ENCODE measurements at regions not wholly inside any gene's neighbourhood (a gene's known extent, or its start where the extent isn't known, plus 50 kb on each side); places are given as distances from the start of the nearest gene placed in this dataset.

GRCh38 chr7:12909483-12909882, 222.1 kb downstream of the ARL4A start:
- no peak for ATAC-seq
- TF ChIP-seq ZFP30 (CRISPR knock-in tag; IDR thresholded peaks at IDR 0.05) (no peak), PATZ1 (CRISPR knock-in tag; IDR thresholded peaks at IDR 0.05; ENCODE audit: borderline replicate concordance) (no peak), ZC3H10 (CRISPR knock-in tag; IDR thresholded peaks at IDR 0.05) (no peak), POU6F1 (CRISPR knock-in tag; IDR thresholded peaks at IDR 0.05; ENCODE audit: borderline replicate concordance, low read depth) (no peak), CSDC2 (CRISPR knock-in tag; IDR thresholded peaks at IDR 0.05) (no peak), TSHZ2 (CRISPR knock-in tag; IDR thresholded peaks at IDR 0.05) (no peak), OSR1 (CRISPR knock-in tag; IDR thresholded peaks at IDR 0.05) (no peak), ZNF8 (CRISPR knock-in tag; IDR thresholded peaks at IDR 0.05) (no peak), ISL1 (CRISPR knock-in tag; IDR thresholded peaks at IDR 0.05) (no peak), RARB (CRISPR knock-in tag; IDR thresholded peaks at IDR 0.05) (no peak)

GRCh38 chr7:12911053-12911452, 223.6 kb downstream of the ARL4A start:
- no peak for ATAC-seq
- no peak for TF ChIP-seq ZNF70 (CRISPR knock-in tag; IDR thresholded peaks at IDR 0.05)
- TF ChIP-seq ESRRG (CRISPR knock-in tag; IDR thresholded peaks at IDR 0.05): no peak
- no peak for TF ChIP-seq SNAI2 (CRISPR knock-in tag; IDR thresholded peaks at IDR 0.05)
- no peak for TF ChIP-seq BACH2 (CRISPR knock-in tag; IDR thresholded peaks at IDR 0.05; ENCODE audit: borderline replicate concordance)
- no peak for TF ChIP-seq ZFP3 (CRISPR knock-in tag; IDR thresholded peaks at IDR 0.05)
- no peak for TF ChIP-seq ZNF565 (CRISPR knock-in tag; conservative IDR thresholded peaks at IDR 0.05; ENCODE audit: low read depth)
- no peak for TF ChIP-seq CSRNP3 (CRISPR knock-in tag; IDR thresholded peaks at IDR 0.05)
- TF ChIP-seq ZFP30 (CRISPR knock-in tag; IDR thresholded peaks at IDR 0.05): no peak
- TF ChIP-seq OSR1 (CRISPR knock-in tag; IDR thresholded peaks at IDR 0.05): no peak
- TF ChIP-seq PATZ1 (CRISPR knock-in tag; IDR thresholded peaks at IDR 0.05; ENCODE audit: borderline replicate concordance): no peak
- no peak for TF ChIP-seq RARB (CRISPR knock-in tag; IDR thresholded peaks at IDR 0.05)
- TF ChIP-seq ZC3H10 (CRISPR knock-in tag; IDR thresholded peaks at IDR 0.05): no peak
- no peak for TF ChIP-seq POU6F1 (CRISPR knock-in tag; IDR thresholded peaks at IDR 0.05; ENCODE audit: borderline replicate concordance, low read depth)
- TF ChIP-seq ISL1 (CRISPR knock-in tag; IDR thresholded peaks at IDR 0.05): no peak
- TF ChIP-seq GLIS3 (CRISPR knock-in tag; IDR thresholded peaks at IDR 0.05): no peak
- TF ChIP-seq TSHZ2 (CRISPR knock-in tag; IDR thresholded peaks at IDR 0.05): no peak

Data from SK-N-SH treated with all-trans-retinoic acid at 6 μM for 48 hours (cell line).